ENCODE measurements at regions not wholly inside any gene's neighbourhood (a gene's known extent, or its start where the extent isn't known, plus 50 kb on each side); places are given as distances from the start of the nearest gene placed in this dataset.

- H3K4me3 ChIP-seq (ENCODE audit: low read length), result no peak overlapping the region
- no peaks in the 10 kb centered on the region for H3K36me3 ChIP-seq (ENCODE audit: insufficient read depth, low read length)
- no peaks in the 10 kb centered on the region for H3K27me3 ChIP-seq (ENCODE audit: insufficient read depth, low read depth, low read length)
- no peak overlapping the region for H2AFZ ChIP-seq (ENCODE audit: low read depth, low read length)
- H3K9me2 ChIP-seq (ENCODE audit: insufficient read depth, low read length), result no peaks in the 10 kb centered on the region
- no peaks in the 10 kb centered on the region for H3F3A ChIP-seq (ENCODE audit: insufficient read depth, low read length, poor library complexity, severe bottlenecking)
- no peak overlapping the region for H3K9ac ChIP-seq (ENCODE audit: low read length)
- no peaks in the 10 kb centered on the region for H4K20me1 ChIP-seq (ENCODE audit: insufficient read depth)
- H3K27ac ChIP-seq (ENCODE audit: low read length), result no peak overlapping the region
- no peak for TF ChIP-seq SMC3 (conservative IDR thresholded peaks at IDR 0.05; ENCODE audit: poor library complexity)
- TF ChIP-seq REST (IDR thresholded peaks at IDR 0.05; ENCODE audit: borderline replicate concordance), result no peak
- TF ChIP-seq TAF1 (IDR thresholded peaks at IDR 0.05; ENCODE audit: low read depth), result no peak
- no peak for TF ChIP-seq EP300 (conservative IDR thresholded peaks at IDR 0.05; ENCODE audit: poor library complexity, severe bottlenecking)
- TF ChIP-seq MXI1 (conservative IDR thresholded peaks at IDR 0.05; ENCODE audit: poor library complexity, severe bottlenecking), result no peak
- no peak for TF ChIP-seq POLR2AphosphoS5 (IDR thresholded peaks at IDR 0.05)
- H3K79me2 ChIP-seq (replicated peaks; ENCODE audit: insufficient read depth, low read length), result no peaks in the 10 kb centered on the region
- no peaks in the 10 kb centered on the region for H3K9me3 ChIP-seq (ENCODE audit: low read length)
- no peak overlapping the region for H3K4me2 ChIP-seq (ENCODE audit: low read length)
Measured at GRCh38 chr3:99575683-99576082, 62.7 kb upstream of the COL8A1 start.

GRCh38 chr3:99570061-99570460, 68.3 kb upstream of the COL8A1 start:
- H2AFZ ChIP-seq (ENCODE audit: low read depth, low read length), result no peak overlapping the region
- H3F3A ChIP-seq (ENCODE audit: insufficient read depth, low read length, poor library complexity, severe bottlenecking), result no peaks in the 10 kb centered on the region

More at GRCh38 chr3:99570061-99570460, 68.3 kb upstream of the COL8A1 start:
- Histone ChIP-seq H3K36me3 (ENCODE audit: insufficient read depth, low read length) (no peaks in the 10 kb centered on the region), H4K20me1 (ENCODE audit: insufficient read depth) (no peaks in the 10 kb centered on the region), H3K27ac (ENCODE audit: low read length) (no peak overlapping the region), H3K79me2 (replicated peaks; ENCODE audit: insufficient read depth, low read length) (no peaks in the 10 kb centered on the region), H3K4me3 (ENCODE audit: low read length) (no peak overlapping the region), H3K9me2 (ENCODE audit: insufficient read depth, low read length) (no peaks in the 10 kb centered on the region), H3K27me3 (ENCODE audit: insufficient read depth, low read depth, low read length) (no peaks in the 10 kb centered on the region), H3K9me3 (ENCODE audit: low read length) (no peaks in the 10 kb centered on the region), H3K4me2 (ENCODE audit: low read length) (no peak overlapping the region), H3K9ac (ENCODE audit: low read length) (no peak overlapping the region)
- TF ChIP-seq EZH2 (IDR thresholded peaks at IDR 0.05; ENCODE audit: borderline replicate concordance, insufficient read depth, low read length, poor library complexity, severe bottlenecking) (no peak), EP300 (conservative IDR thresholded peaks at IDR 0.05; ENCODE audit: poor library complexity, severe bottlenecking) (no peak), TAF1 (IDR thresholded peaks at IDR 0.05; ENCODE audit: low read depth) (no peak), SMC3 (conservative IDR thresholded peaks at IDR 0.05; ENCODE audit: poor library complexity) (no peak), MXI1 (conservative IDR thresholded peaks at IDR 0.05; ENCODE audit: poor library complexity, severe bottlenecking) (no peak), RAD21 (conservative IDR thresholded peaks at IDR 0.05) (no peak), REST (IDR thresholded peaks at IDR 0.05; ENCODE audit: borderline replicate concordance) (no peak)
- TF ChIP-seq, protein P1, sequence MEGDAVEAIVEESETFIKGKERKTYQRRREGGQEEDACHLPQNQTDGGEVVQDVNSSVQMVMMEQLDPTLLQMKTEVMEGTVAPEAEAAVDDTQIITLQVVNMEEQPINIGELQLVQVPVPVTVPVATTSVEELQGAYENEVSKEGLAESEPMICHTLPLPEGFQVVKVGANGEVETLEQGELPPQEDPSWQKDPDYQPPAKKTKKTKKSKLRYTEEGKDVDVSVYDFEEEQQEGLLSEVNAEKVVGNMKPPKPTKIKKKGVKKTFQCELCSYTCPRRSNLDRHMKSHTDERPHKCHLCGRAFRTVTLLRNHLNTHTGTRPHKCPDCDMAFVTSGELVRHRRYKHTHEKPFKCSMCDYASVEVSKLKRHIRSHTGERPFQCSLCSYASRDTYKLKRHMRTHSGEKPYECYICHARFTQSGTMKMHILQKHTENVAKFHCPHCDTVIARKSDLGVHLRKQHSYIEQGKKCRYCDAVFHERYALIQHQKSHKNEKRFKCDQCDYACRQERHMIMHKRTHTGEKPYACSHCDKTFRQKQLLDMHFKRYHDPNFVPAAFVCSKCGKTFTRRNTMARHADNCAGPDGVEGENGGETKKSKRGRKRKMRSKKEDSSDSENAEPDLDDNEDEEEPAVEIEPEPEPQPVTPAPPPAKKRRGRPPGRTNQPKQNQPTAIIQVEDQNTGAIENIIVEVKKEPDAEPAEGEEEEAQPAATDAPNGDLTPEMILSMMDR (IDR thresholded peaks at IDR 0.05; ENCODE audit: poor library complexity, severe bottlenecking), result no peak

All from neural cell (in vitro differentiated cells).